SKM-1 (cell line): ENCODE measurements at regions not wholly inside any gene's neighbourhood (a gene's known extent, or its start where the extent isn't known, plus 50 kb on each side); places are given as distances from the start of the nearest gene placed in this dataset.

Source experiments
- DNase-seq: peaks from one replicate; lab custom pipeline; 2025; ENCODE audit not compliant: unreplicated experiment; lab: John Stamatoyannopoulos, UW

DNA sequence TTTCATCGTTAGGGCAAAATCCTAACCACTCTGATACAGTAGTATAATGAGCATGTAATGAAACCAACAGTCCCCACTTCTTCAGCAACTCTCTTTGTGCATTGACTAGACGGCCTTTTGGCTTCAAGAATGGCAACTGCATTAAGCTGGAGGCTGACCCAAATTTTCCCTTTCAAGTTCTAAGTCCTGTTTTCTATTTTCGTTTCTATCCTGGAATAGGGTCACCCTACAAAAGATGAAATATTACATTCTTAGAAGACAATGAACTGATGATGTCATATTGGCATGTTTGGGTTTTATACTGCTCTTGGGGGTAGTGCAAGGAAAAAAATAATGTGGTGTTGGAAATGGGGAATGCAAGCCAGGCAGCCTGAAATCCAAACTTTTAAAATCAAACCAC is 254.4 kb downstream of the ETAA1 start:
- DNase-seq = no peak

DNA sequence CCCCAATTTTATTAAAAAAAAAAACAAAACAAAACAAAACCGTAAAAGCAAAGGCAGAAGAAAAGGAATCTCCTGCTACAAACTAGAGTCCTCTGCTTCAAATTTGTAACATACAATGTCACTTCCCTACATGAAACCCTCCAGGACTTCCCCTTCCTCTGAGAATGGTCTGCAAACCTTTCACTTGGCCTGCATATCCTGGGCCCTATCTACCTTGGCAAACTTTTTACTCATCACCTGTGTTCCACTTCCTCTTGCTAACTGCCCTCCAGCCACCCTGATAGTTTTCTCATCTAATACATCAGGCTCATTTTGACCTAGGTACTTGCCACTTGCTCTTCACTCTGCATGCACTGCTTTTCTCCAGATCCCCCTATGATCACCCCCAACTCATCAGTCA is 255.5 kb downstream of the ETAA1 start:
- no peak for DNase-seq

DNA sequence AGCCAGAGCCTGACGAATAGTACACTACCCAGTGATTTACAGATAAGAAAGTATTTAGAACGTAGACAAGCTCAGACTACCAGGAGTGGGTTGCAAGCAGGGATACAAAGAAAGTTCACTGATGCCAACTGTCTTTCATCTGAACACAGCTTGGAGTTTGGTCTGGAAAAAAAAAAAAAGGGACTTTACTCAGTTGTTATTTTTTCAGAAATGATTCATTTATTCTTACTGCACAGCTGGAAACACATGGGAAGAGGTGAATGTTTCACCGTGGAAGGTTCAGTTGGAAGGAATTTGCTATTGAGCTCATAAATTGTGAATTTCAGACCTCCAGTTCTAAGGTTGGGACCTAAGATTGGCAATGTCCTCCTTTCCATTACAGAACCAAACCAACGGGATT is 259.7 kb downstream of the ETAA1 start:
- no peak for DNase-seq

DNA sequence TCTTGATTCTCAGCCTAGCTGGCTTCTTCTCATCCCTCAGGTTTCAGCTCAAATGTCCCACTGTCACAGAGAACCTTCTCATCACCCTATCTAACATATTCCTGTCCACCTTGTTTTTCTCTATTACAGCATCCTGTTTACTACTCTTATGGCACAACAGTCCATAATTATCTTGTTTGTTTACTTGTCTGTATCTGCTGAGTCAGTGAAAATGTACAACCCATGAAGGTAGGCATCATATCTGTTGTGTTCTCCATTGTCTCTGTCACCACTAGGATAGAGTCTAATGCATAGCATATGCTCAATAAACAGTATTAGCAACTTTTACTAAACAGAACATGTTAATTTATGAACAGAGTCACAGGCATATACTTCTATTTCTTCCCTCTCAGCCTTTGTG is 261.7 kb downstream of the ETAA1 start:
- DNase-seq = no peak

DNA sequence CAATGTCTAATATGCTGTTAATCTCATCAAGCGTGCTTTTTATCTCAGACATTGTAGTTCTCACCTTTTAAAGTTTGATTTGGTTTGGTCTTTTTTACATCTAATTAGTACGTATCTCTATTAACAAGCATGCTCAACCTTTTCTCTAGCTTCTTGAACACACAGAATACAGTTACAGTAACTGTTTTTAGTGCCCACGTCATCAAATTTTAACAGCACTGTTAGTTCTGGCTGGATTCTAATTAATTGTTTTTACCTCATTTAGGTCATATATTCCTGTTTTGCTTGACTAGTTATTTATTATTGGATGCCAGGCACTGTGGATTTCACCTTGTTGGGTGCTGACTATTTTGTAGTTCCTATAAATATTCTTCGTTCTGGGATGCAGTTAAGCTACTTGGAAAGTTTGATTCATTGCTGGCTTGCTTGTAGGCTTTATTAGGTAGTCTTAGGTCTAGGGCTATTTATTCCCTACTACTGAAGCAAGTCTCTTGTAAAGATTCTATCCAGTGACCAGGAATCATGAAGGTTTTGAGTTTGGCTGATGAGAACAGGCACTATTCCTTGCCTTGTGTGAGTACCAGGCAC is 263.0 kb downstream of the ETAA1 start:
- DNase-seq = no peak

DNA sequence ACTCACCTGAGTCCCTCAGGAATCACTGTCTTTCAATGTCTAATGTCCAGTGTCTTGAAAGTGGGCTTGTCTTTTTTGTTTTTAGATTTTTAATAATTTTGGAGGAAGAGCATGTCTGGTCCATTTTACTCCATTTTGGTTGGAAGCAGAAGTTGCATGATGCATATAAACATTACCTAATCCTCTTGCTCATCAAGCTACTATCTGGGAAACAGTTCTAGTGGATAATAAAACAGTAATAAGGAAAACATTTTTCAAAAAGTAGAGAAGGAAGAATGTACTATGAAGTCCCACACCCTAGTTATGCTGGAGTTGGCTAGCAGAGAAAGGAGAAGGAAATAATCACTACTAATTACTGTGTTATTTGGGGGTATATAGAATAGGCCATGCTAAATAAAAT is 263.7 kb downstream of the ETAA1 start:
- DNase-seq = no peak

DNA sequence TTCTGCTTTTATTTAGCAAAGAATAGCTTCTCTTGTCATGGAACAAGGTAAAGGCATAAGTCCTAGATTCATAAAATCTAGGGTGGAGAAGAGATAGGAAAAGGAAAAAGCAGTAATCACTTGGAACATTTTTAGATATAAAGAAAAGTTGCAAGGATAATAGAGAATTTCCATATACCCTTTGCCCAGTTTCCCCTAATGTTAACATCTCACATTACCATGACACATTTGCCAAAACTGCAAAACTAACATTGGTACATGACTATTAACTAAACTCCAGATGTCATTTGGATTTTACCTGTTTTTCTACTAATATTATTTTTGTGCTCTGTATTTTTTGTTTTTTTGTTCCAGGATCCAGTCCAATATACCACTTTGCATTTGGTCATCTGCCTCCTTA is 265.1 kb downstream of the ETAA1 start:
- DNase-seq = no peak

DNA sequence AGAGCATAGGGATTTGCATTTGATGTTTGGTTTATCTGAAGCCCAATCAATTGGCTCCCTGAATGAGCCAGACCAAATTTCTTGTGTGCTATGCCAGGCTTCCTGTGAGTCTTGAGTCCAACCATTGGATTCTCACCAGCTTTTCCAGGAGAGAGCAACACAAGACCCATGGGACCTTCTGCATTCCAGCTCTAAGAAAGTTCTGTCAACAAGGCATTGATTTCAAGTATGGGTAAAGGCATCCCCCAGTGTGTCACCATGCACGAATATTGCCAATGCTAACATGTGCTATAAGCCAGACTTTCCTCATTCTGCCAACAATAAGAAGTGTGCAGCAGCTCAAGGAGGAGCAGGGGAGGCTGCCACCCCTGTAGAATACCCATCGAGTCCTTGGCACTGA is 266.6 kb downstream of the ETAA1 start:
- DNase-seq = no peak

DNA sequence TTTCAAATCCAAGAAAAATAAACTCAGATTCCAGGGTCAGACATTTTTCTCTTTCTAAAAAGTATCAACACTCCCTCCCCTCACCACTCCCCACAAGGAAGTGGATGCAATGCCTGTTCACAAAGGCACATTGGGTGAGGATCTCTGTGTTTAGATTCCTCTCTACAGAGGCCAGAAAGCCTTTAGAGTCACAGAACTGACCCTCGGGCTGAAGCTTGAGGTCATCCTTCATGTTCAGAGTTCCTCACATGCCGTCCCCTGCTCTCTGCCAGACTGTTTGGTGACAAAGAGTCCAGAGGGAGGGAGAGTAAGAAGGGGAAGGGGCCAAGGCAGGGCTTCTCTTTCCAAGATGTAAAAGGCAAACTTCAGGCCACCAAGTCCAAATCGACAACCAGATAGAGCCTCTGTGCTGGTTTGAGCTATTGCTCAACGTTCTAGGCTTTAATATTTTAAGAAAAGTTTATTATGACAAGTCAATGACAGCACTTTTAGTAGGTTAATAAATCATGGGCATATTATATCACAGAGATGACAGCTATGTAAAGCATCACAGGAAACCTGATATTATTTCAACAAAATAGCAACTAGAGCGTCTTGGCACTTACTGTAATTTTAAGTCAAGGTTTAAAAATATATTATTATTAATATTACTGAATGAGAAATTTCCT is 269.4 kb downstream of the ETAA1 start:
- no peak for DNase-seq

DNA sequence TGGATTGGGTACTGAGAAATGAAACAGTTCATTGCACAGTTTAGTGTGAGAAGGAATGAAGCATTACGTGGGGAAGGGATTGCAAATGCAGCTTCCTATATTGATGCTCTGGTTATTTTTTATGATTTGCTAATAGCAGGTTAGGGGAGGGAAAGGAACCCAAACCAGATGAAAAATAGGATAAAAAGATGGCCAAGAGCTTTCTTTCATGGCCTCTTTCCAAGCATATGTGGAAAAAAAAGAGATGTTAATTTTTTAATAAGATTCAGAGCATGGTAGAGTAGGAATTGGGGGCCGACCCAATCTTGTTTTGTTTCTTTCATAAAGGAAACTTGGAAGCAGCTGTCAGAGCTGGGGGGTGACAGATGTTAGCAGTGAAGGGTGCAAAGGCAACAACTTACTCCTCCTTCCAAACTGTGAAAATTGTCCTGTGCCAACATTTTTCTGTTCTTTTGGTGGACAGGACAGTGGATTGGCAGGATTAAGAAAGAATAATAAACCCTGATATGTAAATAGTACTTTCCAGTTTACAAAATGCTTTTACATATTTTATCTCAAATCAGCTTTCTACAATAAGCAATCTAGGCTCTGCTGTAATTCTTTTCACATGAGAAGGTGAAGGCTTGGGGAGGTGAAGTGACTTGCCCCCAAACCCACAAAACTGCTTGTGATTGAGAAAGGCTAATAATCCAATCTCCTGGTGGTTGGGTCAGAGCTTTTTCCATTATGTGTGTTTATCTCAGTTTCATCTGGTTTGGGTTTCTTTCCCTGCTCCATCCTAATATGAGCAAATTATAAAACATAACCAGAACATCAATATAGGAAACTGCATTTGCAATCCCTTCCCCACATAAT is 270.1 kb downstream of the ETAA1 start:
- DNase-seq = no peak

DNA sequence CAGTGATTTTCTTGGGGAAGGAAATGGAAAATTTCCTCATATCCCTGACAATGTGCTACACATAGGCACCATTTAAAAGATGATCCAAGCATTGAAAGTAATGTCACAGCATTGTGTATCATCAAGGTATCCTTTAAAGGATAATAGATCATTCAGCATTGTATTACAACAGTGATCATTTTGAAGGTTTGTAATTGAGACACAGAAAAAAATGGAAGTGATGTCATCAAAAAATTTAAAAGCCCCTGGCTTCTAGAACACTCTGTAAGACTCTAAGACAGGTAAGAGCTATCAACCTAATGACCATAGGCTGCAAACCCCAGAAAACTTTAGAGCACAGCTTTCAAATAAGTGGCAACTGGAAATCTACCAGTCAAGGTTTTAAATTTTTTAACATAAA is 271.4 kb downstream of the ETAA1 start:
- DNase-seq = no peak

DNA sequence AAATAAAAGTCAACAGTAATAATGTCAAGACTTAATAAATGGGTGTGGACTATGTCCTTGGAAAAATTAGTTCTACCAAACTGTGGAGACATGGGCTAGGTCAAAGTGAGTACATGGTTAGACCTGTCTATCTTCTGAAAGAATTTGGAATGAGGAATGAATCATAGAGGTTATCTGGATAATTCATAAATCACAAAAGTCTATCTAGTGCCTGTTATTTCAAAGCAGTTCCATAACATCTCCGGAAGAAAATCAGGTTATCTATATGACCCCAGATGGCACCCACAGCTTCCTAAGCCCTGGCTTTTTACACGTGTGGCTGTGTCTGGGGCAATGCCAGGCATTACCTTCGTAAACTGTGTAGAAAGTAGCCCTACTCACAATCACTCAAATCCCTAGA is 272.0 kb downstream of the ETAA1 start:
- DNase-seq = no peak

DNA sequence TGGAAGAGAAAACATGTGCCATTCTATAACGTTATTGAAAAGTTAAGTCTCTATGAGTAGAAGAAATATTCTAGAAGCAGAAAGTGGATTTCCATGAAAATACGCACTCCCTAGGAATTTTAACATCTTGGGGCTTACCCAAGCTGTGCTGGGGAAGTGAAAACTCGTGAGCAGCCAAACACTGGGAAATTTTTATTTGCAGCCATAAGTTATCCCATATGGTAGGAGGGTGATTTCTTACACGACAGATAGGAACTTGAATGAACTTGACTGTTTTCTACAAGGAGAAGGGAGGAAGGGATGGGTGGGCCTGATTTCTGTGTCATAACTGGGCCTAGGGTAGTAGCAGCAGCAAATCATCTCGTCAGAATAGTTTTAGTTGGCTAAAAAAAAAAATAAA is 272.6 kb downstream of the ETAA1 start:
- DNase-seq = no peak

DNA sequence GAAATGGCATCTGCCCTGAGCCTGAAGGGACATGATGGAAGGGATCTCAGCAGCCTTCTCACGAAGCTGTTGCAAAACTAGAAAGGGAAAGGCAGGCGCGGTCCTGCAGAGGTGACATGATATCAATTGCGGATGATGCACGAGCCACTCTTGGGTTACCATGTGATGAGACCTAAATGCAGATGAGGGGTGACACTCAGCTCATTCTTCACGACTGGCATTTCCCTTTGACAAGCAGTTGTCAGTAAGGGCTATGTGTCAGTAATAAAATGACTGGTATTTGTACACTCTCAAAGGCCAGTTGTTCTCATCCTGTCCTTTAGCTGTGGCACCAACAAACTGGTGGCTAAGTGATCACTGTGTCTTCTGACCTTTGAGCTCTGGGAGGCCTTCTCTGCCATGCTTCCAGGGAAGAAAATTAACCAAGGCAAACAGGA is 273.6 kb downstream of the ETAA1 start:
- no peak for DNase-seq

DNA sequence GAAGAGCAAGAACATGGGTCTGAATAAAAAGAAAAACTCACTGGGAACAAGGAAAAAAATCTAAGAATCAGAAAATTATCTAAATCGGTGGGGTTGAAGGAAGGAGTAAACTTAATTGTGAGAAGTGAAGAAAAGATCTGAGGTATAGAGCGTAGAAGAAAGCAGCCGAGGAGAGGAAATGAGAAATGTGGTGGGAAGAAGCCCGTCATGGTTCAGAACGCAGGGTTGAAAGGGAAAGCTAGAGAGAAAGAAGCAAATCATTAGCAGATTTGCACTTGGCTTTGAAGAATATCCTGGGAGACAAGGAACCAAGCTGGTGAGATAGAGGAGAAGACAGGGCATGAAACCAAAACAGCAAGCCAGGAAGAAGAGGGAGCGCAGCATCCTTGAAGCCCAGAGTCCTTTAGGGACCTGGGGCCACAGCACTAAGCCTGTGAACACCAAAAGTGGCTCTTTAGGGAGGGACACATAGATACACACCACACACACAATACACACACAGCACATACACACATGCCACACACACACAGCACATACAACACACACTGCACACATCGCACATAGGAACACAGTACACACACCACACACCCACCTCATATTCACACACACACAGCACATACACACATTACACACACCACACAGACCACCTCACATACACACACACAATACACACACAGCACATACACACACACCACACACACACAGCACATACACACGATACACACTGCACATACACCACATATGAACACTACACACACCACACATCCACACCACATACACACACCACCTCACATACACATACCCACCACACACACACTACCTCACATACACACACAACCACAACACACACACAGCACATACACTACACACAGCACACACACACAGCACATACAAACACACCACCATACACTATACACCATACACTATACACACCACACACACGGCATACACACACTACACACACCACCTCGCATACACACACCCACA is 274.6 kb downstream of the ETAA1 start:
- DNase-seq = no peak

DNA sequence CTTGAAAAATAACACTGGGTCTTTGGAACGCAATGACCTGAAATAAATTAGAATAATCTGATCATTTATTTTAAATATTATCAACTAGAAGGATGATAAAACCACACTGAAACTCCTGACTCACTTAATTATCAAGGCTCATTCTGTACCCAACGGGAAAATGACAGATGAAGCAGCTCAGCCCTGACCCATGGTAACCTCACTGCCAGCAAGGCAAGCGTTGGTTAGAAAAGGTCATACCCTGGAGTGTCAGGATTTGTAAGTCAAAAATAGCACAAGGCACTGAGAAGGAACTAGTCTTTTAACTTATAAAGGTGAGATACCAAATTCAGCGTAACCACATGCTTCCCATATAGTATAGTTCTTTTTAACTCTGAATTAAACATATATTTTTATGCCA is 277.5 kb downstream of the ETAA1 start:
- no peak for DNase-seq

DNA sequence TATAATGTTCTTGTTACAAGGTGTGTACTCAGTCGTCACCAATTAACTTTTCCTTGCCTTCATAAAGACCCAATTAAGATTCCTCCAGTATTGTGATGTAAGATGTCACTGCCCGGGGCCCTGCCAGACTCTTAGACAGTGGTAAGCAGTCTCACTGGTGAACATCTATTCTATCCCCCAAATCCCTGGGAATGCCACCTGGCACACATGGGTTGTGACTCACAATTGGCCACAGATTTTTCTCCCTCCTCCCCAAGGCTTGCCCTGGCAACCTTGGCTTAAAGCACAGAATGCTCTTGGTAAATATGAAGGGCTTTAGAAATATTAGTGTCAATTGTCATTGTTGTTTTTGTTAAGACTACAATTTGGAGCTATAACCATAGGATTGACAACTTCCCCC is 287.9 kb downstream of the ETAA1 start:
- no peak for DNase-seq

DNA sequence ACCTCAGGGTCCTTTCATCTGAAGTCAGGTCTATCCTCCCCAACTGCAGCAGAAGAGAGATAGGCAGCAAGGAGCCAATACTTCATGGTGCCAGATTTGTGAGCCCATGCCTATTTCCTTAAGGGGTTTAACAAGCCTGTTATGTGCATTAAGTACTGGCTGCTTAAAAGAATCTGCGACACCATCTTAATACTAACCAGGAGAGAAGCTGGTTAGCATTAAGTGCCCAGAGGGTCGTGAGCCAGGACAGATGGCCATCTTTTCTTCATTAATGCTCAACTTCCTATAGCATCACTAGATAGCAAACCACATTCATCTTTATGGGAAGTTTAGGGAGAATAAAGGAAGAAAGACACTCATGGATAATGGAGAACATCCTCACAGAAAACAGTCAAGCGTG is 289.1 kb downstream of the ETAA1 start:
- DNase-seq = no peak

DNA sequence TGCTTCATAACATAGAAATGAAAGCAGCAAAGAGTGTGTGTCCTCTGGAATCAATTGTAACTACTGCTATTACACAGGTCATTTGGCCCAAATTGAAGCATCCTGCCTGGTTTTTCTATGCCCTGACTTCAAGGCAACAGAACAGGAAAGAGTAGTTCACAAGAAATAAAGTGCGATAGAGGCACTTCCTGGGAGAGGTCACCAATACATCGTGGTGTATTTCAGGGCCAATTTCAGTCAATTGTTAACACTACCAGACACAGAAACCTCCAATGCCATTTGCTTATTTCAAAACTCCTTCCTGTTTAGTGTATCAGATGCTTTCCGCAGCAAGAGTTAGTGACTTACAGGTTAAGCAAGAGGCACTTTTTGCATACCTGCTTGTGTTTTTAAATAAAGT is 292.1 kb downstream of the ETAA1 start:
- DNase-seq = no peak

DNA sequence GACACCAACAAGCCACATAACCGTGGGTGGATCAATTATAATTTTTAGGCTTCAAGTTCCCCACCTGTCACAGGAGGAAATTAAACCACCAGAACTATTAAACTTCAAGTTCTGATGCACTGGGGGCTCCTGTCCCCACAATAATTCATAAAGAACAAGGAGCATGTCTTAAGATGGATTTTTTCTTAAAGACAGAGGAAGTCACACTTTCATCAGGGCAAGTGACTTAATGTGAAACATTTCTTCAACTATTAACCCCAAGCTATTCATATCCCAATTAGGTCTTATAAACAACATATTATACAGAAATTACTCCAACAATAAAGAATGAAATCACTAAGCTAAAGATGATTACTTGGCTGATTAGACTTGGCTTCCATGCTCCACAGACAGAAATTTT is 292.5 kb downstream of the ETAA1 start:
- DNase-seq = no peak

DNA sequence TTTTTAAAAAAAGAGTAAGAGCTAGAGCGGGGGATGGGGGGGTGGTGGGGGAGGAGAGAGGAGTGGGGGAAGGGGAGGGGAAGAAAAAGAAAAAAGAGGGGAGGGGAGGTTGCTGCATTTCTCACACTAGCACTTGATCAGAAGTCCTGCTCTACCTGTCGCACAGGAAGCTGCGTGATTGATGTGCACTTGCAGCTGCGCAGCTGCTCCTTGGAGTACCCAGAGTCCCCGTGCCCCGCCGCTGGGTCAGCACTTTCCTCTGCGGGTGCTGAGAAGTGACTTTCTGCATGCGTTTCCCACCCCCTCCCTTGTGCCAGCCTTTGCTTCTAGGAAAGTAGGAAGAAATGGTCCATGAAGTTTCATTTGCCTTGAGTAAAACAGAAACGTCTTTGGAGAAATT is 297.3 kb downstream of the ETAA1 start:
- DNase-seq = no peak
